Psoas muscle (tissue), 7 donors: ENCODE measurements at regions not wholly inside any gene's neighbourhood (a gene's known extent, or its start where the extent isn't known, plus 50 kb on each side); places are given as distances from the start of the nearest gene placed in this dataset.

Experiments
- ATAC-seq, 4 donors: fragments of 200-7000 bp; cut with Tn5 transposase; one replicate each; pipeline ENCODE4 v1.9.1; 2020; ENCODE audit warnings: moderate library complexity in 3 of 4, mild to moderate bottlenecking in 2 of 4
- DNase-seq, 2 donors: peaks; one replicate each; pipeline ENCODE4 v3.0.0-alpha.2; 2020
- H3K27ac ChIP-seq: fragments of 200-600 bp; one replicate; pipeline ENCODE4 v1.8.0; 2022
- H3K27me3 ChIP-seq, 3 donors: fragments of 200-600 bp in 1 of 3; one replicate each; pipeline versions ENCODE4 v1.6.1 to v1.8.0; 2013 to 2022; ENCODE audit warnings: low read length in 2 of 3, mild to moderate bottlenecking in 2 of 3, moderate library complexity in 1 of 3; ENCODE audit not compliant: insufficient read depth in 3 of 3
- H3K36me3 ChIP-seq, 2 donors: fragments of 200-600 bp in 1 of 2; one replicate each; pipeline versions ENCODE4 v1.6.1 to v1.8.0; 2013 to 2022; ENCODE audit warnings: low read depth in 1 of 2, mild to moderate bottlenecking in 1 of 2, moderate library complexity in 1 of 2; ENCODE audit not compliant: insufficient read depth in 1 of 2
- H3K4me1 ChIP-seq: fragments of 200-600 bp; one replicate; pipeline ENCODE4 v1.8.0; 2022
- H3K4me3 ChIP-seq: fragments of 200-600 bp; one replicate; pipeline ENCODE4 v1.8.0; 2022; ENCODE audit warnings: mild to moderate bottlenecking
- H3K9me3 ChIP-seq: fragments of 200-600 bp; one replicate; pipeline ENCODE4 v1.8.0; 2022
- CTCF ChIP-seq: fragments of 200-600 bp; IDR thresholded peaks from one replicate; pipeline ENCODE4 v1.8.0; 2022; ENCODE audit warnings: antibody characterized with exemption
- WGBS, 3 donors: extraction: QIAGEN DNeasy Blood & Tissue Kit; methylation state at CpG; one replicate each; pipeline versions ENCODE4 v1.1.6 to v1.1.7; 2013; 5-methylcytosine and 5-hydroxymethylcytosine counted together
- intact Hi-C, 2 donors: fragments of 100-400 bp; cut with DNase I; formaldehyde crosslinking; loops; one replicate each; pipeline versions ENCODE4 v1.11.0 to v1.14.2; 2022
- donor health status: healthy with polysubstance abuse.
- donor health status: DM: no; HTN: no; CAD: no; lungs with moderate emphysema.
- donor health status: Bipolar disorder and iron deficiency.
- donor health status: healthy.
- donor health status: DM: yes; HTN: yes; CAD: no.
- donor health status: DM: no; HTN: no; CAD: no.
- donor health status: DM: yes; HTN: yes; CAD: no.

DNA sequence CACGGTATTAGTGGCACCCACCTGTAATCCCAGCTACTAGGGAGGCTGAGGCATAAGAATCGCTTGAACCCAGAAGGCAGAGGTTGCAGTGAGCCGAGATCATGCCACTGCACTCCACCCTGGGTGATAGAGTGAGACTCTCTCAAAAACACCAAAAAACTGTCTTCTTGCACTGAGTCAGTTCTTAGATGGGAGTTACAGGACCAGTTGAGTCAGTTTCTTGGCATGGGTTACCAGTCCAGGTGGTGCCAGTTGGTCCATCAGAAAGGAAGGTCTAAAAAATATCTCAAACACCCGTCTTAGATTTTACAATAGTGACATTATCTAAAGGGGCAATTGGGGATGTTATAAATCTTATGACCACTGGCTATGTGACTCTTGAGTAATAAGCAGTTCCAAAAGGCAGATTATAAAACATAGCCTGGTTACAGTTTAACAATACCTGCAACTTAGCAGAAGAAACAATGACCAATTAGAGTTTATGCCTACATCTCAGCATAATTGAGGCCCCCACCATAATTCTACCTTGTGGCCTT is 206.9 kb upstream of the FGGY start:
- 82 to 86% (median 84%) methylated on average over 4 of the region's 4 CpGs for WGBS, 3 donors

GRCh38 chr1:59092126-59092525 is 204.8 kb upstream of the FGGY start:
- no peak for DNase-seq
- Histone ChIP-seq H3K9me3 (peaks cover 7% of the 10 kb centered on the region), H3K36me3 (no peaks in the 10 kb centered on the region), H3K27ac (no peak overlapping the region), H3K27me3 (no peaks in the 10 kb centered on the region), H3K4me3 (no peak overlapping the region), H3K4me1 (no peaks in the 10 kb centered on the region)
- TF ChIP-seq CTCF: no peak
- no peak for ATAC-seq
- intact Hi-C loops: no loop called here
- WGBS, 3 donors: 86 to 92% (median 86%) methylated on average over 3 of the region's 3 CpGs

More for the DNA sequence above, 206.9 kb upstream of the FGGY start:
- no peak overlapping the region for H3K4me3 ChIP-seq
- no peak for TF ChIP-seq CTCF
- intact Hi-C loops: no loop called here
- DNase-seq (no peak), ATAC-seq (no peak)
- H3K27me3 ChIP-seq: no peaks in the 10 kb centered on the region
- no peaks in the 10 kb centered on the region for H3K36me3 ChIP-seq
- no peaks in the 10 kb centered on the region for H3K4me1 ChIP-seq
- H3K9me3 ChIP-seq: peaks cover 7% of the 10 kb centered on the region
- H3K27ac ChIP-seq: no peak overlapping the region

GRCh38 chr1:59094001-59094400 is 202.9 kb upstream of the FGGY start:
- H3K9me3 ChIP-seq: peaks cover 7% of the 10 kb centered on the region
- H3K27me3 ChIP-seq: no peaks in the 10 kb centered on the region
- TF ChIP-seq CTCF: no peak
- 88 to 89% (median 89%) methylated on average over 4 of the region's 4 CpGs for WGBS, 3 donors
- intact Hi-C loops: no loop called here
- no peaks in the 10 kb centered on the region for H3K4me1 ChIP-seq
- DNase-seq (no peak), ATAC-seq (no peak)
- H3K4me3 ChIP-seq: no peak overlapping the region
- H3K27ac ChIP-seq: no peak overlapping the region
- H3K36me3 ChIP-seq: no peaks in the 10 kb centered on the region

- TF ChIP-seq CTCF: no peak
- H3K27me3 ChIP-seq: no peaks in the 10 kb centered on the region
- no peak overlapping the region for H3K27ac ChIP-seq
- ATAC-seq (no peak), DNase-seq (no peak)
- H3K4me1 ChIP-seq: peaks cover 9% of the 10 kb centered on the region
- 93 to 98% (median 94%) methylated on average over 8 of the region's 8 CpGs for WGBS, 3 donors
- intact Hi-C loops: no loop called here
- no peaks in the 10 kb centered on the region for H3K9me3 ChIP-seq
- no peak overlapping the region for H3K4me3 ChIP-seq
- no peaks in the 10 kb centered on the region for H3K36me3 ChIP-seq
These were observed 200.4 kb upstream of the FGGY start for GRCh38 chr1:59096501-59096900.

DNA sequence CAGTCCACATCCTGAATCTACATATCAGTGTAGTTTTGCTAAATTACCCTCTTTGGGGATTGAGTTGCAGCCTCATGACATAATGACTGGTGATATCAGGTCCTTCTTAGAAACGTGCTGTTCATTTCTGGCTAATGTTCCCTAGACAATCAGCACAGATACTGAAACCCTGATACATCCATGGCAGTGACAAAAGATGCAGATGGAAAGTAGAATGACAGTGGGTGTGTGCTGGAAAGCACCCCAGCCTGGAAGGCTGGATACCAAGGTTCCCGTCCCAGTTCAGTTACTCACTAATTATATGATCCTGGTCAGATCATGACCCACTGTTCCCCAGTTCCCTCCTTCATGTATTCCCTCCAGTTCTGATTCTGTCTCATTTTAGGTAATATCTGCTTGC is 198.2 kb upstream of the FGGY start:
- H3K4me1 ChIP-seq: peaks cover 14% of the 10 kb centered on the region
- H3K27me3 ChIP-seq: no peaks in the 10 kb centered on the region
- no peak overlapping the region for H3K4me3 ChIP-seq
- no peaks in the 10 kb centered on the region for H3K9me3 ChIP-seq
- WGBS, 3 donors: 22 to 42% (median 24%) methylated on average over 2 of the region's 2 CpGs
- DNase-seq (no peak), ATAC-seq (no peak)
- no peak for TF ChIP-seq CTCF
- H3K36me3 ChIP-seq: no peaks in the 10 kb centered on the region
- intact Hi-C loops: no loop called here
- H3K27ac ChIP-seq: no peak overlapping the region
